Natural killer cell (primary cell): ENCODE measurements at regions not wholly inside any gene's neighbourhood (a gene's known extent, or its start where the extent isn't known, plus 50 kb on each side); places are given as distances from the start of the nearest gene placed in this dataset.

Experiments
- ATAC-seq, 3 donors: fragments of 150-1000 bp in 2 of 3; fragments of 200-7000 bp in 1 of 3; cut with Tn5 transposase; 1 replicate in 1 of 3; 2 replicates in 2 of 3; pipeline ENCODE4 v1.10.0; 2021; ENCODE audit warnings: mild to moderate bottlenecking in 2 of 3, moderate library complexity in 2 of 3
- DNase-seq, 2 donors: peaks; one replicate each; pipeline versions ENCODE4 v3.0.0 to v3.0.0-alpha.2; 2013 to 2021; ENCODE audit warnings: mixed read lengths in 1 of 2
- H3K27ac ChIP-seq: one replicate; pipeline ENCODE4 v1.5.1; 2013; ENCODE audit warnings: mild to moderate bottlenecking, low read length
- H3K27me3 ChIP-seq: one replicate; pipeline ENCODE4 v1.6.1; 2013; ENCODE audit warnings: low read length; ENCODE audit not compliant: control insufficient read depth, insufficient read depth
- H3K36me3 ChIP-seq: one replicate; pipeline ENCODE4 v1.6.1; 2013; ENCODE audit warnings: low read length; ENCODE audit not compliant: control insufficient read depth, insufficient read depth
- H3K4me1 ChIP-seq: one replicate; pipeline ENCODE4 v1.6.1; 2013; ENCODE audit warnings: low read length; ENCODE audit not compliant: control insufficient read depth, insufficient read depth
- H3K4me3 ChIP-seq: one replicate; pipeline ENCODE4 v1.5.1; 2013; ENCODE audit warnings: low read length
- H3K9me3 ChIP-seq: one replicate; pipeline ENCODE4 v1.6.1; 2013; ENCODE audit warnings: low read length; ENCODE audit not compliant: control insufficient read depth, insufficient read depth
- H3K27ac Mint-ChIP-seq, 2 donors: one replicate each; pipeline ENCODE4 v1.8.0; 2022; ENCODE audit warnings: mild to moderate bottlenecking in 2 of 2, mixed read lengths in 2 of 2, moderate library complexity in 1 of 2
- H3K27me3 Mint-ChIP-seq, 2 donors: one replicate each; pipeline ENCODE4 v1.8.0; 2022; ENCODE audit warnings: low read depth in 2 of 2, mixed read lengths in 2 of 2
- H3K36me3 Mint-ChIP-seq: one replicate; pipeline ENCODE4 v1.8.0; 2022; ENCODE audit warnings: mixed read lengths
- H3K4me1 Mint-ChIP-seq, 2 donors: one replicate each; pipeline ENCODE4 v1.8.0; 2022; ENCODE audit warnings: mixed read lengths in 2 of 2
- H3K4me3 Mint-ChIP-seq: one replicate; pipeline ENCODE4 v1.8.0; 2022; ENCODE audit warnings: mild to moderate bottlenecking, moderate library complexity, mixed read lengths
- H3K9me3 Mint-ChIP-seq, 2 donors: one replicate each; pipeline ENCODE4 v1.8.0; 2022; ENCODE audit warnings: mixed read lengths in 2 of 2
- CTCF ChIP-seq: fragments of 200-600 bp; IDR thresholded peaks from one replicate; pipeline ENCODE4 v1.8.0; 2022; ENCODE audit warnings: antibody characterized with exemption
- WGBS: methylation state at CpG from one replicate; pipeline ENCODE4 v1.1.7; 2013; ENCODE audit warnings: missing lambda C conversion rate; ENCODE audit not compliant: insufficient coverage; 5-methylcytosine and 5-hydroxymethylcytosine counted together
- intact Hi-C: fragments of 100-400 bp; cut with micrococcal nuclease; formaldehyde crosslinking; loops from one replicate; pipeline ENCODE4 v1.14.2; 2022

GRCh38 chr4:147182041-147182440 is 236.4 kb upstream of the TTC29 start:
- Histone ChIP-seq H3K9me3 (no peaks in the 10 kb centered on the region), H3K27me3 (no peaks in the 10 kb centered on the region), H3K4me1 (no peaks in the 10 kb centered on the region), H3K4me3 (no peak overlapping the region), H3K27ac (no peak overlapping the region), H3K36me3 (no peaks in the 10 kb centered on the region)
- Mint-ChIP-seq H3K9me3 (peaks cover 13 to 17% of the 10 kb centered on the region in 2 donors), H3K27me3 (no peaks in the 10 kb centered on the region), H3K4me1 (no peaks in the 10 kb centered on the region), H3K36me3 (no peaks in the 10 kb centered on the region), H3K4me3 (no peak overlapping the region), H3K27ac (no peak overlapping the region)
- no peak for TF ChIP-seq CTCF
- DNase-seq: no peak
- 81% methylated on average over 2 of the region's 2 CpGs for WGBS
- ATAC-seq: no peak
- intact Hi-C loops: no loop called here

GRCh38 chr4:147192679-147193078 is 247.0 kb upstream of the TTC29 start:
- no peak overlapping the region for H3K27ac ChIP-seq
- no peak for ATAC-seq
- TF ChIP-seq CTCF: no peak
- DNase-seq: no peak
- H3K36me3 ChIP-seq: no peaks in the 10 kb centered on the region
- H3K4me1 ChIP-seq: no peaks in the 10 kb centered on the region
- H3K9me3 ChIP-seq: no peaks in the 10 kb centered on the region
- Mint-ChIP-seq H3K4me3 (no peak overlapping the region), H3K27ac (no peak overlapping the region), H3K27me3 (no peaks in the 10 kb centered on the region), H3K4me1 (no peaks in the 10 kb centered on the region), H3K36me3 (no peaks in the 10 kb centered on the region), H3K9me3 (peaks cover 4 to 6% of the 10 kb centered on the region in 2 donors)
- intact Hi-C loops: no loop called here
- H3K4me3 ChIP-seq: no peak overlapping the region
- no peaks in the 10 kb centered on the region for H3K27me3 ChIP-seq

GRCh38 chr4:147194114-147194513 is 248.4 kb upstream of the TTC29 start:
- H3K4me1 ChIP-seq: no peaks in the 10 kb centered on the region
- Mint-ChIP-seq H3K27me3 (no peaks in the 10 kb centered on the region), H3K9me3 (peaks cover 0 to 6% of the 10 kb centered on the region in 2 donors), H3K27ac (no peak overlapping the region), H3K36me3 (no peaks in the 10 kb centered on the region), H3K4me3 (no peak overlapping the region), H3K4me1 (no peaks in the 10 kb centered on the region)
- DNase-seq (no peak), ATAC-seq (no peak)
- H3K36me3 ChIP-seq: no peaks in the 10 kb centered on the region
- no peak for TF ChIP-seq CTCF
- H3K27me3 ChIP-seq: no peaks in the 10 kb centered on the region
- WGBS: 63% methylated on average over 3 of the region's 3 CpGs
- no peak overlapping the region for H3K4me3 ChIP-seq
- H3K9me3 ChIP-seq: no peaks in the 10 kb centered on the region
- H3K27ac ChIP-seq: no peak overlapping the region
- intact Hi-C loops: no loop called here

GRCh38 chr4:147194604-147195003 is 248.9 kb upstream of the TTC29 start:
- H3K36me3 Mint-ChIP-seq: no peaks in the 10 kb centered on the region
- no peak for TF ChIP-seq CTCF
- no peaks in the 10 kb centered on the region for H3K4me1 ChIP-seq
- intact Hi-C loops: no loop called here
- no peak for DNase-seq
- 95% methylated on average over 3 of the region's 3 CpGs for WGBS
- no peaks in the 10 kb centered on the region for H3K27me3 Mint-ChIP-seq
- H3K27ac ChIP-seq: no peak overlapping the region
- H3K36me3 ChIP-seq: no peaks in the 10 kb centered on the region
- H3K27me3 ChIP-seq: no peaks in the 10 kb centered on the region
- H3K9me3 Mint-ChIP-seq: peaks cover 0 to 6% of the 10 kb centered on the region in 2 donors
- no peaks in the 10 kb centered on the region for H3K9me3 ChIP-seq
- H3K4me3 Mint-ChIP-seq: no peak overlapping the region
- no peaks in the 10 kb centered on the region for H3K4me1 Mint-ChIP-seq
- H3K4me3 ChIP-seq: no peak overlapping the region
- no peak overlapping the region for H3K27ac Mint-ChIP-seq
- ATAC-seq: no peak
